Testis (tissue), 2 donors: ENCODE measurements at regions not wholly inside any gene's neighbourhood (a gene's known extent, or its start where the extent isn't known, plus 50 kb on each side); places are given as distances from the start of the nearest gene placed in this dataset.

Source experiments
- POLR2A ChIP-seq: fragments of 450-650 bp; IDR thresholded peaks from one replicate; pipeline ENCODE4 v1.6.1; 2017; ENCODE audit warnings: antibody characterized with exemption, mild to moderate bottlenecking, moderate library complexity
- TF ChIP-seq, protein P1 (sequence below), 3 experiments: fragments of 450-650 bp in 2 of 3; fragments of 200-600 bp in 1 of 3; sonication (generic) in 1 of 3; IDR thresholded peaks; one replicate each; pipeline ENCODE4 v1.5.1; 2016 to 2019; ENCODE audit warnings: antibody characterized with exemption in 3 of 3, mild to moderate bottlenecking in 2 of 3, moderate library complexity in 1 of 3

DNA sequence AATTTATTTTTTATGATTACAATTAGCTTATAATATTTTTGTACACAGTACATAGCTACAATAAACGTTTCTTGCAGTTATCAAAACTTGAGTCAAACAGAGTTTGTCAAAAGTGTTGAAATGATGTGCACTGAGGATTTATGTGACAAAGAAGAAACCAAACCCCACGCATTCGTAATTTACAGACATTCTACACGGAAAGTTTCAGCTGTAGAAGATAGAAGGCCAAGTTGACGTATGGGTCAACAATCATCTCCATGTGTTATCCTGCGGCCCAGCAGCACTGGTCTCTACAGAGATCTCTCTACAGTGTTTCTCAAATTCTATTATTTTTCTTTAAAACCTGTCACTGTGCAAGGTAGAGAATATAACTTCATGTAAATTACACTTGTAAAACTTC is 1507.6 kb downstream of the PCDH9 start:
- TF ChIP-seq, protein P1, sequence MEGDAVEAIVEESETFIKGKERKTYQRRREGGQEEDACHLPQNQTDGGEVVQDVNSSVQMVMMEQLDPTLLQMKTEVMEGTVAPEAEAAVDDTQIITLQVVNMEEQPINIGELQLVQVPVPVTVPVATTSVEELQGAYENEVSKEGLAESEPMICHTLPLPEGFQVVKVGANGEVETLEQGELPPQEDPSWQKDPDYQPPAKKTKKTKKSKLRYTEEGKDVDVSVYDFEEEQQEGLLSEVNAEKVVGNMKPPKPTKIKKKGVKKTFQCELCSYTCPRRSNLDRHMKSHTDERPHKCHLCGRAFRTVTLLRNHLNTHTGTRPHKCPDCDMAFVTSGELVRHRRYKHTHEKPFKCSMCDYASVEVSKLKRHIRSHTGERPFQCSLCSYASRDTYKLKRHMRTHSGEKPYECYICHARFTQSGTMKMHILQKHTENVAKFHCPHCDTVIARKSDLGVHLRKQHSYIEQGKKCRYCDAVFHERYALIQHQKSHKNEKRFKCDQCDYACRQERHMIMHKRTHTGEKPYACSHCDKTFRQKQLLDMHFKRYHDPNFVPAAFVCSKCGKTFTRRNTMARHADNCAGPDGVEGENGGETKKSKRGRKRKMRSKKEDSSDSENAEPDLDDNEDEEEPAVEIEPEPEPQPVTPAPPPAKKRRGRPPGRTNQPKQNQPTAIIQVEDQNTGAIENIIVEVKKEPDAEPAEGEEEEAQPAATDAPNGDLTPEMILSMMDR (IDR thresholded peaks at IDR 0.05), result no peak
- no peak for TF ChIP-seq POLR2A
